CD14-positive monocyte (primary cell): ENCODE measurements at regions not wholly inside any gene's neighbourhood (a gene's known extent, or its start where the extent isn't known, plus 50 kb on each side); places are given as distances from the start of the nearest gene placed in this dataset.

Source experiments
- DNase-seq, 3 donors: peaks; one replicate each; pipeline ENCODE4 v3.0.0-alpha.2; 2011 to 2022
- H2AFZ ChIP-seq: 2 replicates; pipeline ENCODE4 v1.6.0; 2012; ENCODE audit warnings: mild to moderate bottlenecking, low read depth, low read length, inconsistent platforms; ENCODE audit not compliant: insufficient read depth, poor library complexity, severe bottlenecking
- H3K27ac ChIP-seq, 2 donors: 1 replicate in 1 of 2; 2 replicates in 1 of 2; pipeline ENCODE4 v1.5.1; 2012 to 2013; ENCODE audit warnings: low read length in 2 of 2, control low read depth in 1 of 2, inconsistent platforms in 1 of 2, low read depth in 1 of 2, mild to moderate bottlenecking in 1 of 2
- H3K27me3 ChIP-seq, 2 donors: one replicate each; pipeline versions ENCODE4 v1.6.0 to v1.6.1; 2011 to 2013; ENCODE audit warnings: low read length in 2 of 2; ENCODE audit not compliant: control insufficient read depth in 2 of 2, insufficient read depth in 2 of 2
- H3K36me3 ChIP-seq, 2 donors: replicated peaks in 1 of 2; 1 replicate in 1 of 2; 2 replicates in 1 of 2; pipeline versions ENCODE4 v1.5.1 to v1.6.1; 2012 to 2013; ENCODE audit warnings: low read length in 2 of 2, control low read depth in 1 of 2, inconsistent platforms in 1 of 2, mild to moderate bottlenecking in 1 of 2; ENCODE audit not compliant: insufficient read depth in 2 of 2, control insufficient read depth in 1 of 2
- H3K4me1 ChIP-seq, 2 donors: 1 replicate in 1 of 2; 2 replicates in 1 of 2; pipeline versions ENCODE4 v1.5.1 to v1.6.1; 2012 to 2013; ENCODE audit warnings: low read length in 2 of 2, control low read depth in 1 of 2, inconsistent platforms in 1 of 2, mild to moderate bottlenecking in 1 of 2, moderate library complexity in 1 of 2; ENCODE audit not compliant: insufficient read depth in 2 of 2, control insufficient read depth in 1 of 2
- H3K4me2 ChIP-seq: replicated peaks from 2 replicates; pipeline ENCODE3; 2012; ENCODE audit warnings: low read length, moderate library complexity, mild to moderate bottlenecking; ENCODE audit not compliant: poor library complexity, severe bottlenecking; ENCODE audit errors: extremely low read depth
- H3K4me3 ChIP-seq, 3 experiments: fragments of 200-600 bp in 1 of 3; sonication (generic) in 1 of 3; replicated peaks in 1 of 3; 1 replicate in 2 of 3; 2 replicates in 1 of 3; pipeline ENCODE4 v1.5.1; 2011 to 2013; ENCODE audit warnings: low read length in 3 of 3, mild to moderate bottlenecking in 3 of 3, control low read depth in 2 of 3, low read depth in 2 of 3, inconsistent platforms in 1 of 3, moderate library complexity in 1 of 3
- H3K79me2 ChIP-seq: 2 replicates; pipeline ENCODE4 v1.6.0; 2012; ENCODE audit warnings: mild to moderate bottlenecking, control low read depth, inconsistent platforms, low read length, moderate library complexity; ENCODE audit not compliant: insufficient read depth
- H3K9ac ChIP-seq: 2 replicates; pipeline ENCODE4 v1.6.0; 2017; ENCODE audit warnings: low read length, mild to moderate bottlenecking; ENCODE audit not compliant: insufficient read depth, poor library complexity, severe bottlenecking
- H3K9me3 ChIP-seq, 2 donors: replicated peaks in 1 of 2; 1 replicate in 1 of 2; 2 replicates in 1 of 2; pipeline versions ENCODE4 v1.5.1 to v1.6.1; 2012 to 2013; ENCODE audit warnings: low read length in 2 of 2, control low read depth in 1 of 2; ENCODE audit not compliant: control insufficient read depth in 1 of 2, insufficient read depth in 1 of 2
- H4K20me1 ChIP-seq: 2 replicates; pipeline ENCODE4 v1.6.0; 2012; ENCODE audit warnings: mild to moderate bottlenecking, low read length, control low read depth, moderate library complexity; ENCODE audit not compliant: insufficient read depth
- H3K27ac Mint-ChIP-seq, 7 donors: one replicate each; pipeline ENCODE4 v1.8.0; 2020; ENCODE audit warnings: mild to moderate bottlenecking in 7 of 7, mixed read lengths in 7 of 7, moderate library complexity in 6 of 7, inconsistent platforms in 2 of 7
- H3K27me3 Mint-ChIP-seq, 3 donors: one replicate each; pipeline ENCODE4 v1.8.0; 2021 to 2022; ENCODE audit warnings: low read depth in 3 of 3, mild to moderate bottlenecking in 3 of 3, mixed read lengths in 3 of 3, moderate library complexity in 3 of 3, inconsistent platforms in 1 of 3
- H3K36me3 Mint-ChIP-seq, 2 donors: one replicate each; pipeline ENCODE4 v1.8.0; 2020; ENCODE audit warnings: mixed read lengths in 2 of 2, inconsistent platforms in 1 of 2, mild to moderate bottlenecking in 1 of 2
- H3K4me1 Mint-ChIP-seq: one replicate; pipeline ENCODE4 v1.8.0; 2020; ENCODE audit warnings: mild to moderate bottlenecking, mixed read lengths
- H3K4me3 Mint-ChIP-seq, 2 donors: one replicate each; pipeline ENCODE4 v1.8.0; 2020; ENCODE audit warnings: mild to moderate bottlenecking in 2 of 2, mixed read lengths in 2 of 2, moderate library complexity in 1 of 2
- H3K9me3 Mint-ChIP-seq, 7 donors: one replicate each; pipeline ENCODE4 v1.8.0; 2020 to 2022; ENCODE audit warnings: mixed read lengths in 7 of 7, mild to moderate bottlenecking in 6 of 7, moderate library complexity in 6 of 7, inconsistent platforms in 2 of 7
- WGBS: methylation state at CpG from one replicate; pipeline ENCODE4 v1.1.5; 2013; ENCODE audit warnings: missing lambda C conversion rate; ENCODE audit not compliant: insufficient coverage; 5-methylcytosine and 5-hydroxymethylcytosine counted together
- intact Hi-C, 2 donors: fragments of 100-400 bp; cut with micrococcal nuclease; formaldehyde crosslinking; loops; one replicate each; pipeline versions ENCODE4 v1.15.0 to v1.15.1; 2023
- TF ChIP-seq, protein P1 (sequence below): fragments of 200-600 bp; IDR thresholded peaks from one replicate; pipeline ENCODE4 v1.8.0; 2022; ENCODE audit warnings: antibody characterized with exemption, mild to moderate bottlenecking

DNA sequence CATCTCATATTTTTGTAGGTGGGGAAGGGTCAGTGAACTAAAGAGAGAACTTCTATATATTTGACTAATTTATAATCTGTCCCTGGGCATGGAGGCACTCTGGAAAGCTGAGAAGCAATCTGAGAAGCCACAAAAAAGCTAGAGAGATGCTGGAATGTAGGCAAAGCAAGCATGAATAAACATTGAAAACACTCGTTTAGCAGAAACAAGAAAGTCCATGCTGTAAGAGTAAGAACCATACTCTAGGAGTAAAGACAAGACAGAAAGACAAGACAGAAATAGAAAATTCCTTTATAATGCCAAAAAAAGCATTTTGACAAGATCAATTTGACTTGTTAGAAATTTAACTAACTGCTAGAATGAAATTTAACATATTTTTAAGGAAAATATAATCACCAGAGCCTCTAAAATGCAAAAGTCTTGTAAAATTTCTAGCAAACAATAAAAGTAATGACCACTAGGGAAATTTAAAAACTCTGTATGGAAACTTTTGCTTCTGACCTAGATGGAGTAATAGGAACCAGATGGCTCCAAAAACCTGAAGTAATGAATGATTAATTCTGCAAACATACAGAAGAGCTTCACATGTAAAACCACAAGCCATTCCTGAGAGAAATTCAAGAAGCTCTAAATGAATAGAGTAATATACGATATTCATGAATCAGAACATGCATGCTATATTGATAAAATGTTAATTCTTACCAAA is 625.7 kb upstream of the PTCHD4 start:
- Histone ChIP-seq H2AFZ (no peak overlapping the region), H3K4me2 (no peak overlapping the region)
- intact Hi-C loops, result no loop called here

DNA sequence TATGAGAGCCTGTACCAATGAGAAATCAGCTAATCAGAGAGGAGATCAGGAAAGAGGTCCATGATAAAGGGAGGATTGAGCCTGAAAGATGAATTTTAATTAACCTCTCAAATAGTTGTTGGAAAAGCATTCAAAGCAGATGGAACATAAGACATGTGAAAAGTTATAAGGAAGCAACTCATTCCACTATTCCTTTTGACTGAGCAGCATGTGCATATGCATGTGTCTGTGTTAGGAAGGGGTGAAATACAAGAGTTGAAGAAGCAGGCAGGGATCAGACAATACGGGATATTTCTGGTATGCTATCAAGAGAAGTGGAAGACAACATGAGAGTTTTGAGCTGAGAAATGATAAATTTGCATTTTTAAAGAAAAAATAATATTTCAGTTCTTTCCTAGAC is 624.8 kb upstream of the PTCHD4 start:
- no CpG with 5 or more reads among the region's 1 CpG for WGBS
- TF ChIP-seq, protein P1, sequence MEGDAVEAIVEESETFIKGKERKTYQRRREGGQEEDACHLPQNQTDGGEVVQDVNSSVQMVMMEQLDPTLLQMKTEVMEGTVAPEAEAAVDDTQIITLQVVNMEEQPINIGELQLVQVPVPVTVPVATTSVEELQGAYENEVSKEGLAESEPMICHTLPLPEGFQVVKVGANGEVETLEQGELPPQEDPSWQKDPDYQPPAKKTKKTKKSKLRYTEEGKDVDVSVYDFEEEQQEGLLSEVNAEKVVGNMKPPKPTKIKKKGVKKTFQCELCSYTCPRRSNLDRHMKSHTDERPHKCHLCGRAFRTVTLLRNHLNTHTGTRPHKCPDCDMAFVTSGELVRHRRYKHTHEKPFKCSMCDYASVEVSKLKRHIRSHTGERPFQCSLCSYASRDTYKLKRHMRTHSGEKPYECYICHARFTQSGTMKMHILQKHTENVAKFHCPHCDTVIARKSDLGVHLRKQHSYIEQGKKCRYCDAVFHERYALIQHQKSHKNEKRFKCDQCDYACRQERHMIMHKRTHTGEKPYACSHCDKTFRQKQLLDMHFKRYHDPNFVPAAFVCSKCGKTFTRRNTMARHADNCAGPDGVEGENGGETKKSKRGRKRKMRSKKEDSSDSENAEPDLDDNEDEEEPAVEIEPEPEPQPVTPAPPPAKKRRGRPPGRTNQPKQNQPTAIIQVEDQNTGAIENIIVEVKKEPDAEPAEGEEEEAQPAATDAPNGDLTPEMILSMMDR, result no peak

More for the DNA sequence above, 625.7 kb upstream of the PTCHD4 start:
- Histone ChIP-seq H3K4me1 (no peaks in the 10 kb centered on the region), H3K27me3 (no peaks in the 10 kb centered on the region), H3K9ac (no peak overlapping the region), H4K20me1 (no peaks in the 10 kb centered on the region), H3K36me3 (no peaks in the 10 kb centered on the region), H3K4me3 (no peak overlapping the region), H3K27ac (no peak overlapping the region), H3K79me2 (no peaks in the 10 kb centered on the region), H3K9me3 (no peaks in the 10 kb centered on the region)
- H3K27ac Mint-ChIP-seq, result no peak overlapping the region
- H3K36me3 Mint-ChIP-seq, result no peaks in the 10 kb centered on the region
- H3K4me3 Mint-ChIP-seq, result no peak overlapping the region
- H3K27me3 Mint-ChIP-seq, result no peaks in the 10 kb centered on the region
- WGBS, result no CpG with 5 or more reads among the region's 2 CpGs
- TF ChIP-seq, protein P1, result no peak
- no peak for DNase-seq
- H3K9me3 Mint-ChIP-seq, result peaks cover 0 to 8% (median 3%) of the 10 kb centered on the region in 7 donors
- H3K4me1 Mint-ChIP-seq, result no peaks in the 10 kb centered on the region

More for the DNA sequence above, 624.8 kb upstream of the PTCHD4 start:
- Histone ChIP-seq H3K9me3 (no peaks in the 10 kb centered on the region), H3K27ac (no peak overlapping the region), H3K79me2 (no peaks in the 10 kb centered on the region), H3K4me1 (no peaks in the 10 kb centered on the region), H3K9ac (no peak overlapping the region), H3K27me3 (no peaks in the 10 kb centered on the region), H3K4me3 (no peak overlapping the region), H3K36me3 (no peaks in the 10 kb centered on the region), H2AFZ (no peak overlapping the region), H4K20me1 (no peaks in the 10 kb centered on the region), H3K4me2 (no peak overlapping the region)
- no peak overlapping the region for H3K4me3 Mint-ChIP-seq
- H3K9me3 Mint-ChIP-seq, result peaks cover 2 to 10% (median 3%) of the 10 kb centered on the region in 7 donors
- no peaks in the 10 kb centered on the region for H3K4me1 Mint-ChIP-seq
- intact Hi-C loops, result no loop called here
- no peak for DNase-seq
- H3K27me3 Mint-ChIP-seq, result no peaks in the 10 kb centered on the region
- H3K36me3 Mint-ChIP-seq, result no peaks in the 10 kb centered on the region
- H3K27ac Mint-ChIP-seq, result no peak overlapping the region
